Frontal cortex (tissue), 4 donors: ENCODE measurements at regions not wholly inside any gene's neighbourhood (a gene's known extent, or its start where the extent isn't known, plus 50 kb on each side); places are given as distances from the start of the nearest gene placed in this dataset. TPM values are rescaled to one million over a fixed set of nuclear protein-coding genes. Genes with fewer than 3 reads are reported as not detected.
"Not testable (repeated sequence)": the region's sequence is repeated elsewhere in the genome, so short reads cannot be mapped to it uniquely, and the experiment has no call there.

Experiments
- DNase-seq, 2 donors: peaks; one replicate each; pipeline ENCODE4 v3.0.0; 2012; ENCODE audit warnings: low spot score in 2 of 2
- FAIRE-seq: peaks from 2 replicates; lab custom pipeline; 2012; peaks lifted over from hg19 to GRCh38; lab: Jason Lieb, UNC
- small RNA-seq: library from RNA; depleted of rRNA; stranded (forward); fragments of <200 nt; gene quantifications from one replicate; pipeline ENCODE3, GENCODE V24; 2014
- donor health status: control.
- donor health status: control.
- donor health status: control.

- no peak for DNase-seq
- no peak for FAIRE-seq
Measured at GRCh38 chr5:14930486-14930885, 58.9 kb upstream of the ANKH start.

GRCh38 chr5:14929293-14930065 lies 57.9 kb upstream of the ANKH start:
- FAIRE-seq: no peak
- DNase-seq: no peak

GRCh38 chr5:14928661-14929060 lies 57.1 kb upstream of the ANKH start:
- DNase-seq (no peak), FAIRE-seq (no peak)

- DNase-seq (no peak), FAIRE-seq (no peak)
Measured at GRCh38 chr5:14925326-14925725, 53.7 kb upstream of the ANKH start.

- DNase-seq, FAIRE-seq: not testable (repeated sequence)
Measured at GRCh38 chr5:14922952-14923351, 51.4 kb upstream of the ANKH start.

- no peak for FAIRE-seq
- no peak for DNase-seq
Measured at GRCh38 chr5:14922456-14922855, 50.9 kb upstream of the ANKH start.

Small RNA genes in the stretch of these regions (small RNA-seq; reads per million reads assigned to genes)
- gene RF00096: not detected
